GM18502 (cell line): ENCODE measurements at regions not wholly inside any gene's neighbourhood (a gene's known extent, or its start where the extent isn't known, plus 50 kb on each side); places are given as distances from the start of the nearest gene placed in this dataset.
"Not testable (repeated sequence)": the region's sequence is repeated elsewhere in the genome, so short reads cannot be mapped to it uniquely, and the experiment has no call there.

Experiments used
- ATAC-seq: cut with Tn5 transposase; IDR thresholded peaks from one replicate; pipeline ENCODE4 v1.9.1; 2021; ENCODE audit warnings: mild to moderate bottlenecking; ENCODE audit not compliant: unreplicated experiment, poor library complexity

GRCh38 chr12:24688601-24689000 is 260.3 kb downstream of the BCAT1 start:
- no peak for ATAC-seq

- ATAC-seq = no peak
Observed at GRCh38 chr12:24681570-24681969, 267.3 kb downstream of the BCAT1 start.

- no peak for ATAC-seq
Observed at GRCh38 chr12:24679126-24679525, 269.8 kb downstream of the BCAT1 start.

- ATAC-seq = no peak
Observed at GRCh38 chr12:24678436-24678835, 270.5 kb downstream of the BCAT1 start.

- no peak for ATAC-seq
Observed at GRCh38 chr12:24668563-24668962, 280.3 kb downstream of the BCAT1 start.

- no peak for ATAC-seq
Observed at GRCh38 chr12:24664161-24664880, 284.6 kb downstream of the BCAT1 start.

- ATAC-seq = no peak
Observed at GRCh38 chr12:24661657-24662096, 287.2 kb downstream of the BCAT1 start.

GRCh38 chr12:24659016-24659415 is 289.9 kb downstream of the BCAT1 start:
- no peak for ATAC-seq

GRCh38 chr12:24654344-24654743 is 294.6 kb downstream of the BCAT1 start:
- not testable (repeated sequence) for ATAC-seq

GRCh38 chr12:24649634-24650033 is 299.3 kb downstream of the BCAT1 start:
- no peak for ATAC-seq

- ATAC-seq = no peak
Observed at GRCh38 chr12:24649209-24649608, 299.7 kb downstream of the BCAT1 start.

GRCh38 chr12:24645254-24645653 is 303.6 kb downstream of the BCAT1 start:
- no peak for ATAC-seq

- ATAC-seq = no peak
Observed at GRCh38 chr12:24643120-24644119, 305.5 kb downstream of the BCAT1 start.

GRCh38 chr12:24639641-24640040 is 309.3 kb downstream of the BCAT1 start:
- no peak for ATAC-seq

- ATAC-seq = no peak
Observed at GRCh38 chr12:24632466-24632865, 316.4 kb downstream of the BCAT1 start.

- no peak for ATAC-seq
Observed at GRCh38 chr12:24631676-24632426, 317.1 kb downstream of the BCAT1 start.

GRCh38 chr12:24630856-24631255 is 318.0 kb downstream of the BCAT1 start:
- no peak for ATAC-seq

- ATAC-seq = no peak
Observed at GRCh38 chr12:24630446-24630845, 318.5 kb downstream of the BCAT1 start.

GRCh38 chr12:24625103-24625502 is 323.8 kb downstream of the BCAT1 start:
- no peak for ATAC-seq

- not testable (repeated sequence) for ATAC-seq
Observed at GRCh38 chr12:24619954-24620353, 328.9 kb downstream of the BCAT1 start.
